Central memory CD8-positive, alpha-beta T cell (primary cell): ENCODE measurements at regions not wholly inside any gene's neighbourhood (a gene's known extent, or its start where the extent isn't known, plus 50 kb on each side); places are given as distances from the start of the nearest gene placed in this dataset.

ENCODE experiments used
- ATAC-seq: fragments of 150-1000 bp; cut with Tn5 transposase; replicated peaks from 2 replicates; pipeline ENCODE4 v1.10.0; 2022; ENCODE audit warnings: mild to moderate bottlenecking, moderate FRiP score, moderate number of reproducible peaks; ENCODE audit not compliant: poor library complexity, severe bottlenecking; ENCODE audit errors: extremely low read depth
- DNase-seq, 2 donors: peaks; one replicate each; pipeline ENCODE4 v3.0.0; 2021; ENCODE audit warnings: low spot score in 2 of 2
- H3K27ac Mint-ChIP-seq: one replicate; pipeline ENCODE4 v1.8.0; 2022; ENCODE audit warnings: low read depth, mild to moderate bottlenecking, moderate library complexity, mixed read lengths
- H3K27me3 Mint-ChIP-seq: one replicate; pipeline ENCODE4 v1.8.0; 2022; ENCODE audit warnings: mixed read lengths
- H3K36me3 Mint-ChIP-seq: one replicate; pipeline ENCODE4 v1.8.0; 2022; ENCODE audit warnings: mild to moderate bottlenecking, moderate library complexity, mixed read lengths; ENCODE audit not compliant: insufficient read depth
- H3K4me1 Mint-ChIP-seq: one replicate; pipeline ENCODE4 v1.8.0; 2022; ENCODE audit warnings: mixed read lengths
- H3K4me3 Mint-ChIP-seq: one replicate; pipeline ENCODE4 v1.8.0; 2022; ENCODE audit warnings: mild to moderate bottlenecking, moderate library complexity, mixed read lengths
- H3K9me3 Mint-ChIP-seq: one replicate; pipeline ENCODE4 v1.8.0; 2022; ENCODE audit warnings: mixed read lengths

- Mint-ChIP-seq H3K27ac (no peak overlapping the region), H3K4me3 (no peak overlapping the region), H3K9me3 (peaks cover 6% of the 10 kb centered on the region), H3K36me3 (no peaks in the 10 kb centered on the region), H3K27me3 (peaks cover 15% of the 10 kb centered on the region), H3K4me1 (peaks cover 7% of the 10 kb centered on the region)
- DNase-seq: no peak
- ATAC-seq: no peak
Measured at GRCh38 chr6:145374570-145374969, 360.8 kb downstream of the EPM2A start.

DNA sequence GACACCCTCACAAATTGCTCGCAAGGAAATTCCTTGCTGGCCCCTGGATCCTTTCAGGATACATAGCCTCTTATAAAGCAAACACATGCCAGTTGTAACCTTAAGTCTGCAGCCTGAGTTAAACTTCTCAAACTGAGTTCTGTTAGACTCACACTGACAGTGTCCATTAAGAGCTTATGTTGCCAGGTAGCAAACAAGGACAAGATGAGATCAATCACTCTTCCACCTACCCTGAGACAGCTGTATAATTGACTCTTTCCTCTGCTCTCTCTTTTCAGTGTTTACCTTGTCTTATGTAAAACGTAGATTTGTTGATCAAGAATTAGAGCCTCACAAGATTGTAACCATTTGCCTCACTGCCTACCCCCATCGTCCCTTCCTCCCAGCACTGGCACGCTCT, 359.8 kb downstream of the EPM2A start:
- H3K4me1 Mint-ChIP-seq: peaks cover 7% of the 10 kb centered on the region
- DNase-seq (no peak), ATAC-seq (no peak)
- H3K27me3 Mint-ChIP-seq: peaks cover 24% of the 10 kb centered on the region
- no peaks in the 10 kb centered on the region for H3K36me3 Mint-ChIP-seq
- no peak overlapping the region for H3K4me3 Mint-ChIP-seq
- H3K9me3 Mint-ChIP-seq: peaks cover 6% of the 10 kb centered on the region
- H3K27ac Mint-ChIP-seq: no peak overlapping the region

DNA sequence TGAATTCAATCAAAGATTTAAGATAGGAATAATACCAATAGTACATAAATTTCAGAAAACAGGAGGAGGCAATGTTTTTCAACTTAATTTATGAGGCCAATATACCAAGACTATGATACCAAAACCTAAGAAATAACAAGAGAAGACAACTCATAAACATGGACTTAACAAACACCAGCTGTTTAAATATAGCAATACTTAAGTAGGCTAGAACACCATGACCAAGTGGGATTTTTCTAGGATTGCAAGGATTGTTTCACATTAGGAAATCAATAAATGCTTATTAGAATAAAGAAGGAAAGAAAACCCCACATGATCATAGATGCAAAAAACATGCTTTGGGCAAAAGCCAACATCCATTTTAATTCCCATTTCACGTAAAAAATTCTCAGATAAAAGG, 355.1 kb downstream of the EPM2A start:
- peaks cover 58% of the 10 kb centered on the region for H3K27me3 Mint-ChIP-seq
- DNase-seq (no peak), ATAC-seq (no peak)
- H3K9me3 Mint-ChIP-seq: no peaks in the 10 kb centered on the region
- H3K4me3 Mint-ChIP-seq: no peak overlapping the region
- H3K27ac Mint-ChIP-seq: no peak overlapping the region
- H3K4me1 Mint-ChIP-seq: no peaks in the 10 kb centered on the region
- H3K36me3 Mint-ChIP-seq: no peaks in the 10 kb centered on the region

DNA sequence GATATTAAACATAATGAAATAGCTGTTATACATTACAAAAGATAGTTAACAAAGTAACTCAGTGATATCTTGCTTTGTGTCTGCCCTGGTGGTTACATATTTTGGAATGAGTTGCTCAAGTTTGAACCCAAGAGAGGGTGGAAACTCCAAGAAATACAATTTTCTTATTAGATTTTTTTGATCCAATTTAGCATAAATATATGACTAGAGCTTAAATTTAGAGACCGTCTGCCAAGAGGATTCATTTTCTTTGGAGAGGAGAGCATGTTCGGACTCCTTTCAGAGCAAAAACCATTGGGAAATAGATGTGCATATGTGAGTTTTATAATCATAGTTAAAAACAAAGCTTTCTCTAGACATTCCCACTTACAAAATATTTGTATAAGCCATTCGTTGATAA, 353.4 kb downstream of the EPM2A start:
- H3K36me3 Mint-ChIP-seq: no peaks in the 10 kb centered on the region
- no peaks in the 10 kb centered on the region for H3K4me1 Mint-ChIP-seq
- no peaks in the 10 kb centered on the region for H3K9me3 Mint-ChIP-seq
- H3K27ac Mint-ChIP-seq: no peak overlapping the region
- no peak for ATAC-seq
- H3K4me3 Mint-ChIP-seq: no peak overlapping the region
- DNase-seq: no peak
- peaks cover 58% of the 10 kb centered on the region for H3K27me3 Mint-ChIP-seq

- DNase-seq (no peak), ATAC-seq (no peak)
- no peaks in the 10 kb centered on the region for H3K4me1 Mint-ChIP-seq
- H3K27ac Mint-ChIP-seq: no peak overlapping the region
- no peaks in the 10 kb centered on the region for H3K36me3 Mint-ChIP-seq
- no peaks in the 10 kb centered on the region for H3K9me3 Mint-ChIP-seq
- no peak overlapping the region for H3K4me3 Mint-ChIP-seq
- peaks cover 54% of the 10 kb centered on the region for H3K27me3 Mint-ChIP-seq
Measured at GRCh38 chr6:145383428-145383827, 351.9 kb downstream of the EPM2A start.

- Mint-ChIP-seq H3K9me3 (no peaks in the 10 kb centered on the region), H3K27ac (no peak overlapping the region), H3K4me1 (no peaks in the 10 kb centered on the region), H3K36me3 (no peaks in the 10 kb centered on the region), H3K27me3 (peaks cover 43% of the 10 kb centered on the region), H3K4me3 (no peak overlapping the region)
- DNase-seq (no peak), ATAC-seq (no peak)
Measured at GRCh38 chr6:145384503-145384902, 350.8 kb downstream of the EPM2A start.

DNA sequence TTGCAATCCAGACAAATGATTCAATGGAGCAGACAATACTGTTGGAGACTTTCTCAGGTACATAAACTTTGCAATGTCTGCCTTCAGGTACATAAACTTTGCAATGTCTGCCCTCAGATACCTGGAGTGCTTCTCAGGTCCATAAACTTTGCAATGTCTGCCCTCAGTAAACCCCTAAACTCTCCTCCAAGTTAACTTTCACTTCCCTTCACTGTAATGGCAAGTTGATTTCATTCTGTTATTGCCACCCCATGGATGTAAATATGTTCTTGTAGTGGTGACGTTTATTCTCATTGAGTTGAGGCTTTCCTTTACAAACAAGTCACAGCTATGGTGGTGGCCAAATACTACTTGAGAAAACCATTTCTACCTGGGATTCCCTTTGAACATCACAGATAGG, 338.8 kb downstream of the EPM2A start:
- Mint-ChIP-seq H3K4me1 (no peaks in the 10 kb centered on the region), H3K36me3 (no peaks in the 10 kb centered on the region), H3K9me3 (no peaks in the 10 kb centered on the region), H3K27me3 (peaks cover 16% of the 10 kb centered on the region), H3K27ac (no peak overlapping the region), H3K4me3 (no peak overlapping the region)
- ATAC-seq (no peak), DNase-seq (no peak)

- H3K27ac Mint-ChIP-seq: no peak overlapping the region
- H3K36me3 Mint-ChIP-seq: no peaks in the 10 kb centered on the region
Measured at GRCh38 chr6:145400508-145400907, 334.8 kb downstream of the EPM2A start.

DNA sequence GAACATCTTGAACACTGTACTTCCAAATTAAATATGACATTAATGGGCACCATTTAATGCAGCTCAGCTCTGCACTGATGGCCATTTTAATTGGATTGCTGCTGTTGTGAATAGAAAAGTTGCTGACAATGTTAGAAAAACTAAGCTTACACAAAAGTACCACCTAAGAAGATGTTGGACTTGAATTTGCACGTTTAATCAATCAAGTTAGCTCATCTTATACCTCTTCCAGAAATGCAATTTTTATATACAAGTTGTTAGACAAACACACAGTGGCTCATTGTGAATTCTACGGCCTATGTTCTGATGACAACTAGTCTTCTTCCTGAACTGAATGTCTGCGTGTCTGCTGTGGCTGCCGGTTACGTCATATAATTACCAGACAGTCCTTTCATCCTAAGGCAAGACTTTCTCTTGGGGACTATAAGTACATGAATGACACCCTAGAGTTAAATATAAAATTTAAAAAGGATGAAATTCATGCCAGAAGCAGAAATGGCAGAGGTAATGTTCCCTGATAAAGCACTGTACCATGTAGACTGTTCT, 330.2 kb downstream of the EPM2A start:
- Mint-ChIP-seq H3K27me3 (no peaks in the 10 kb centered on the region), H3K4me1 (no peaks in the 10 kb centered on the region), H3K4me3 (no peak overlapping the region), H3K27ac (no peak overlapping the region), H3K9me3 (no peaks in the 10 kb centered on the region), H3K36me3 (no peaks in the 10 kb centered on the region)
- no peak for DNase-seq
- ATAC-seq: no peak

More at GRCh38 chr6:145400508-145400907, 334.8 kb downstream of the EPM2A start:
- ATAC-seq (no peak), DNase-seq (no peak)
- Mint-ChIP-seq H3K4me1 (no peaks in the 10 kb centered on the region), H3K4me3 (no peak overlapping the region), H3K27me3 (peaks cover 8% of the 10 kb centered on the region), H3K9me3 (no peaks in the 10 kb centered on the region)

- no peaks in the 10 kb centered on the region for H3K27me3 Mint-ChIP-seq
- H3K9me3 Mint-ChIP-seq: no peaks in the 10 kb centered on the region
- no peaks in the 10 kb centered on the region for H3K36me3 Mint-ChIP-seq
- no peaks in the 10 kb centered on the region for H3K4me1 Mint-ChIP-seq
- H3K4me3 Mint-ChIP-seq: no peak overlapping the region
- no peak for DNase-seq
- no peak overlapping the region for H3K27ac Mint-ChIP-seq
- no peak for ATAC-seq
Measured at GRCh38 chr6:145406783-145407182, 328.5 kb downstream of the EPM2A start.

DNA sequence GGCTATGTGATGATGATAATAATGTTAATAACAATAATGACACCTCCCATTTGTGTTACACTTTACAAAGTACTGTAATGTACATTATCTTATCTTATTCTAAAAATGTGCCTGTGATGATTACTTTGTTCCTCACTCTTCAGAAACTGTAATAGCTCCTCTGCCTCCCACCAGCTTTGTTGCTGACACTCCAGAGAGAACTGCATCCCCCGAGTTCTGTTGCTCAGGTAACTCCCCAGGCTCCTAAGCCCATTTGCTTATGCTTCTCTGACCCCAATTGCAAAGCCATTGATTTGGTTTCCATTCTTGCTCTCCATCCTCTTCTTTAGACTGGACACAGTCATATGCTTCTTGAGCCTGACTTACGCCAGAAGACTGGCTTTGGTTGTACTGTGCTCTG, 319.7 kb downstream of the EPM2A start:
- DNase-seq (no peak), ATAC-seq (no peak)
- Mint-ChIP-seq H3K27me3 (peaks cover 10% of the 10 kb centered on the region), H3K4me1 (no peaks in the 10 kb centered on the region), H3K4me3 (no peak overlapping the region), H3K36me3 (no peaks in the 10 kb centered on the region), H3K9me3 (no peaks in the 10 kb centered on the region), H3K27ac (no peak overlapping the region)

DNA sequence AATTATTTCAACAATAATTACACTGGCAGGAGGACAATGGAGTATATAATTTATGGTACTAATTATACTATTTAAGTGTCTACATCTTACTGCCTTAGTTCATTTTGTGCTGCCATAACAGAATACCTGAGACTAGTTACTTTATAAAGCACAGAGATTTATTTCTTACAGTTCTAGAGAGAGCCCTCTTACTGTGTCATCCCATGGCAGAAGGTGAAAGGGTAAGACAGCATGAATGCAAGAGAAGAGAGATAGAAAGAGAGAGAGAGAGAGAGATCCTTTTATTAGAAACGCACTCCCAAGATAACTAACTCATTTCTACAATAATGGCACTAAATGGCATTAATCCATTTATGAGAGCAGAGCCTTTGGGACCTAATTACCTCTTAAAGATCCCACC, 314.7 kb downstream of the EPM2A start:
- no peak for ATAC-seq
- peaks cover 10% of the 10 kb centered on the region for H3K27me3 Mint-ChIP-seq

DNA sequence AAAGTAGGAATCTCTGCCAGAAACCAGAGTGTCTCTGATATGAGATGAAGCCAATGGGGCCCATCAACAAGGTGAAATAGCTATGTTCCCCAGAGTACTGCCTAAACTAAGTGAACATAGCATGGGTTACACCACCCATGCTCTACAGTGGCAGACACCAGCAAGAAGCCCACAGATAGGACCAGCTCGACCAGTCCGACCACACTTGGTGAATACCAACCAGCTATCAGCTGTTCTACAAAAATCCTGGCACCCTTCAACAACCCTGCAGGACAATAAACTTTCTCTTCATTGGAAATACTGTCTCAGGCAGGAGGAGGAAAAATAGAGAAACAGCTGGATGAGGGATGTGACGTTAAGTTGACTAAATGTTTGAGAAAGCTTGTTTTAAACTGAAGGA, 311.4 kb downstream of the EPM2A start:
- Mint-ChIP-seq H3K4me1 (no peaks in the 10 kb centered on the region), H3K27ac (no peak overlapping the region), H3K9me3 (no peaks in the 10 kb centered on the region), H3K4me3 (no peak overlapping the region), H3K27me3 (no peaks in the 10 kb centered on the region), H3K36me3 (no peaks in the 10 kb centered on the region)
- ATAC-seq (no peak), DNase-seq (no peak)

More for the DNA sequence above, 314.7 kb downstream of the EPM2A start:
- no peak overlapping the region for H3K27ac Mint-ChIP-seq
- no peak overlapping the region for H3K4me3 Mint-ChIP-seq
- H3K9me3 Mint-ChIP-seq: no peaks in the 10 kb centered on the region
- DNase-seq: no peak
- no peaks in the 10 kb centered on the region for H3K4me1 Mint-ChIP-seq
- H3K36me3 Mint-ChIP-seq: no peaks in the 10 kb centered on the region

GRCh38 chr6:145427232-145427631, 308.1 kb downstream of the EPM2A start:
- ATAC-seq: no peak
- H3K9me3 Mint-ChIP-seq: no peaks in the 10 kb centered on the region
- H3K27ac Mint-ChIP-seq: no peak overlapping the region
- H3K27me3 Mint-ChIP-seq: no peaks in the 10 kb centered on the region
- H3K36me3 Mint-ChIP-seq: no peaks in the 10 kb centered on the region
- DNase-seq: no peak
- H3K4me3 Mint-ChIP-seq: no peak overlapping the region
- H3K4me1 Mint-ChIP-seq: no peaks in the 10 kb centered on the region
